Body of pancreas (tissue), 4 donors: ENCODE measurements at regions not wholly inside any gene's neighbourhood (a gene's known extent, or its start where the extent isn't known, plus 50 kb on each side); places are given as distances from the start of the nearest gene placed in this dataset.

ENCODE experiments used
- ATAC-seq: fragments of 150-250 bp; one replicate; pipeline ENCODE4 v1.9.1; 2016
- DNase-seq, 4 donors: peaks; one replicate each; pipeline ENCODE4 v3.0.0-alpha.2; 2019
- H3K27ac ChIP-seq, 4 donors: fragments of 200-600 bp; sonication (generic); 1 replicate in 3 of 4; 2 replicates in 1 of 4; pipeline versions ENCODE4 v1.5.1 to v1.6.1; 2016 to 2019; ENCODE audit warnings: mild to moderate bottlenecking in 1 of 4, mixed read lengths in 1 of 4, moderate library complexity in 1 of 4
- H3K27me3 ChIP-seq, 2 donors: fragments of 200-600 bp; sonication (generic); one replicate each; pipeline ENCODE4 v1.6.0; 2016; ENCODE audit warnings: mild to moderate bottlenecking in 1 of 2
- H3K36me3 ChIP-seq, 2 donors: fragments of 200-600 bp; sonication (generic); replicated peaks in 1 of 2; 2 replicates each; pipeline ENCODE4 v1.5.1; 2016; ENCODE audit warnings: low read depth in 2 of 2; ENCODE audit not compliant: insufficient read depth in 1 of 2
- H3K4me1 ChIP-seq: fragments of 200-600 bp; sonication (generic); one replicate; pipeline ENCODE4 v1.6.0; 2016
- H3K4me3 ChIP-seq, 2 donors: fragments of 200-600 bp; sonication (generic); 1 replicate in 1 of 2; 2 replicates in 1 of 2; pipeline ENCODE4 v1.5.1; 2016 to 2019
- H3K9me3 ChIP-seq, 3 donors: fragments of 200-600 bp; sonication (generic); 1 replicate in 2 of 3; 2 replicates in 1 of 3; pipeline ENCODE4 v1.5.1; 2016
- CTCF ChIP-seq, 7 experiments: fragments of 450-650 bp in 4 of 7; fragments of 200-600 bp in 3 of 7; sonication (generic) in 3 of 7; IDR thresholded peaks; one replicate each; pipeline ENCODE4 v1.5.1; 2016 to 2019; ENCODE audit warnings: antibody characterized with exemption in 7 of 7
- POLR2A ChIP-seq, 3 donors: fragments of 450-650 bp; IDR thresholded peaks; one replicate each; pipeline ENCODE4 v1.6.1; 2016; ENCODE audit warnings: antibody characterized with exemption in 3 of 3, mild to moderate bottlenecking in 2 of 3
- WGBS, 2 donors: methylation state at CpG; one replicate each; pipeline ENCODE4 v1.1.5; 2017; 5-methylcytosine and 5-hydroxymethylcytosine counted together
- intact Hi-C: fragments of 100-400 bp; cut with DNase I; formaldehyde crosslinking; loops from one replicate; pipeline ENCODE4 v1.15.1; 2023

DNA sequence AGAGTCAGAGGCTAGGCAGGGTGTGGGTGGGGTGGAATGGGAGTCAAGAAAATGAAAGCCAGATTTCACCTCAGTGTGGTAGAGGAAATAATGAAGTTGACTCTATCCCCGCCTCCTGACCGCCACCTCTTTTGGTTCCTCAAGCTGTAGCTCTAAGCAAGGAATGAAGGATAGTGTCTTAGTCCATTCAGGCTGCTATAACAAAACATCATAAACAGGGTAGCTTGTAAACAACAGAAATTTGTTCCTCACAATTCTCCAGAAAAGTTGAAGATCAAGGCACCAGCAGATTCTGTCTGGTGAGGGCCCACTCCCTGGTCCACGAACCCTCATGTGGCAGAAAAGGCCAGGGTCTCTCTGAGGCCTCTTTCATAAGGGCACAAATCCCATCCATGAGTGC lies 109.1 kb upstream of the AMN1 start:
- DNase-seq: no peak
- TF ChIP-seq CTCF (IDR thresholded peaks at IDR 0.05): no peak
- no peak for TF ChIP-seq POLR2A (IDR thresholded peaks at IDR 0.05)
- Histone ChIP-seq H3K4me3 (no peak overlapping the region), H3K36me3 (no peaks in the 10 kb centered on the region), H3K27ac (no peak overlapping the region), H3K9me3 (no peaks in the 10 kb centered on the region), H3K27me3 (no peaks in the 10 kb centered on the region), H3K4me1 (no peaks in the 10 kb centered on the region)
- WGBS, 2 donors: 88 to 95% methylated on average over 2 to 3 of the region's 3 CpGs
- ATAC-seq: no peak
- intact Hi-C loops: no loop called here

DNA sequence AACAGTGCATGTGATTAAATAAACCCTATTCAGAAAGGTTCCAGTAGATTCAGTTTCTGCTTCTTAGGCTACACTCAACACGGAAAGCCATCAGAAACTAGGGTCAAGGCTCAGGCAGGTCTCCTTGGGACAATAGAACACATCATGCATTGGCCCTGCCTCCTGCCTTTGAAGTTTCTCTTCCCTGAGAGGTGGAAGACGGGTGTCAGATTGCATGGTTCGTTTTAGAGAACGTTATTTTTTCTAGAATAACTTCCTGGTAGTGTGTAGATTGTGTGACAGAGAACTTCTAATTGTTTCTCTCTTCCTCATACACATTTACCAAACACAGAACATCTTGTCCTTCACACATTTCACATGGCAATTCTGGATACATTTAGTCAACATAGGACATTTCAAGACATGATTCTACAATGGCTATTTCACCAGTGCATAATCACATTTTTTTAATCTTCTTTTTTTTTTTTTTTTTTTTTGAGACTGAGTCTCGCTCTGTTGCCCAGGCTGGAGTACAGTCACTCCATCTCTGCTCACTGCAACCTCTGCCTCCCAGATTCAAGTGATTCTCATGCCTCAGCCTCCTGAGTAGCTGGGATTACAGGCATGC lies 106.6 kb upstream of the AMN1 start:
- intact Hi-C loops: no loop called here
- no peak for ATAC-seq
- Histone ChIP-seq H3K27me3 (no peaks in the 10 kb centered on the region), H3K27ac (peak overlapping the region in 1 of 4 donors; percentile 37), H3K4me1 (no peaks in the 10 kb centered on the region), H3K36me3 (no peaks in the 10 kb centered on the region), H3K9me3 (no peaks in the 10 kb centered on the region), H3K4me3 (no peak overlapping the region)
- WGBS, 2 donors: 39 to 44% methylated on average over 5 of the region's 5 CpGs
- peak in 1 of 4 donors; percentile 13 for DNase-seq
- no peak for TF ChIP-seq CTCF (IDR thresholded peaks at IDR 0.05)
- TF ChIP-seq POLR2A (IDR thresholded peaks at IDR 0.05): no peak

- H3K4me3 ChIP-seq: no peak overlapping the region
- no peak for ATAC-seq
- 81 to 89% methylated on average over 7 of the region's 7 CpGs for WGBS, 2 donors
- no peak for DNase-seq
- no peaks in the 10 kb centered on the region for H3K36me3 ChIP-seq
- no peak overlapping the region for H3K27ac ChIP-seq
- no peak for TF ChIP-seq CTCF (IDR thresholded peaks at IDR 0.05)
- no peak for TF ChIP-seq POLR2A (IDR thresholded peaks at IDR 0.05)
- H3K27me3 ChIP-seq: no peaks in the 10 kb centered on the region
- H3K9me3 ChIP-seq: no peaks in the 10 kb centered on the region
- H3K4me1 ChIP-seq: no peaks in the 10 kb centered on the region
- intact Hi-C loops: no loop called here
Observed at GRCh38 chr12:31834150-31834549, 105.3 kb upstream of the AMN1 start.

DNA sequence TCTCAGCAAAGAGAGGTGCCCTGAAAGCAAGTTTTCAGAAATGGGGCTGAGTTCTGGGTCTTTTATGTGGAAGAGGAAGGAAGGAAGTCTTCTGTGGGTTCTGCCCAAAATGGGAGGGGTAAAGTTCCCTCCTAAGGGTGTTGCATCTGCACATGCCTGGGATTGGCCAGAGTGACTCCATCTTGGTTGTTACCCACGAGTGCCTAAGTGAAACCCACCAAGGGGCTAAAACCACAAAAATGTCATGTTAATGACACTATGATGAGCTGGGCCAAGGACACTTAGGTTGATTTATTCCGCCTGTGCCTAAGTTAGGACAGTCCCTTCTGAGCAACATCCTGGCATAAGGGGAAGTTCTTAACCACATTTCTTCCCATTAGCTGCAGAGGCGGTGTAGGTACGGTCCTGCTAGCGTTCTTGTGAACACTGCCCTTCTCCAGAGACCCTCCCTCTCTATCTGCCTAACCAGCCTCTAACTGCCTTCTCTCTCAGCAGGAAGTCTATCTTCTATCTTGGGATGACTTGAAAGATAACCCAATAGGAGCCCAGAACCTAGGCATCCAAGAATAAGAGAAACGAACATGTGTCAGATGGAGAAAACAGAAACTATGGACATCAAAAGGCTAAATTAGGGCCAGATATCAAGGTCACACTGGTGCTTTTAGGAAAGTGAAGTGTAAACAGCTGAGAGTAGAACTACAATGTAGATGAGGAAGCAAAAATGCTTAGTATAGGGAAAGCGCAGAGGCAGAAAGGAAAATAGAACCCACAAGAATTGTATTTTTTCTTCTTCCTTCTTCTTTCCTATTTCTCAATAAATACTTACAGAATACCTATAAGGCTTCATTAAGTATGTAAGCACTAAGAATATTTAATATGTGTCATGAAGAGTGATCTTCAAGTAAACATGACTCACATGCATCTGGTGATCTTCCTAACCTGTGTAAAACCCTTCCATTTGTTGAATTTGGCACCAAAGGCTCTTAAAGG lies 104.2 kb upstream of the AMN1 start:
- TF ChIP-seq CTCF (IDR thresholded peaks at IDR 0.05) (no peak), POLR2A (IDR thresholded peaks at IDR 0.05) (no peak)
- no peaks in the 10 kb centered on the region for H3K36me3 ChIP-seq
- intact Hi-C loops: no loop called here
- H3K27me3 ChIP-seq: no peaks in the 10 kb centered on the region
- 76 to 80% methylated on average over 6 to 7 of the region's 7 CpGs for WGBS, 2 donors
- DNase-seq: peak in 1 of 4 donors; percentile 14
- no peaks in the 10 kb centered on the region for H3K9me3 ChIP-seq
- peak overlapping the region in 1 of 4 donors; percentile 29 for H3K27ac ChIP-seq
- H3K4me3 ChIP-seq: no peak overlapping the region
- no peak for ATAC-seq
- no peaks in the 10 kb centered on the region for H3K4me1 ChIP-seq
